ENCODE measurements at regions not wholly inside any gene's neighbourhood (a gene's known extent, or its start where the extent isn't known, plus 50 kb on each side); places are given as distances from the start of the nearest gene placed in this dataset.

DNA sequence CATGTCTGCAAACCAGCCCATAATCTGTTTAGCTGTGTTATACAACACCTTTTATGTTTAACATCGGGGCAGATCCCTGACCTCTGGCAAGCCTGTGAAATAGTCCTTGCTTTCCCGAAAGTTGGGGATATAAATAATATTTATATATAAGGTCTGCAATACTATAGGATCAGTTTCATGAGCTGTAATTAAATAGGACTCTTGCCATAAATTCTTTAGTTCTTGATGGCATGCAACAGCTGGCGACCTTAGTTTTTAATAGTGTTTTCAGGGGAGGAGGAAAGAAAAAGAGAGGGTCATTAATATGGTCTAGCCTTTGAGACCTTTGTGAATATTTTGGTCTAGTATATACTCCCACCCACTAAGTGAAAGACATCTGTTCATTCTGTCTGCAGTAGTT is 166.5 kb downstream of the MTX2 start:
- Histone ChIP-seq H3K36me3 (ENCODE audit: control insufficient read depth in 2 of 3, insufficient read depth in 3 of 3, low read length in 3 of 3) (no peaks in the 10 kb centered on the region), H3K9ac (ENCODE audit: low read length in 3 of 3) (no peak overlapping the region), H3K27me3 (ENCODE audit: control insufficient read depth, insufficient read depth, low read length) (no peaks in the 10 kb centered on the region), H3K4me3 (ENCODE audit: low read length in 3 of 3) (no peak overlapping the region), H3K9me3 (ENCODE audit: control insufficient read depth in 2 of 3, insufficient read depth in 1 of 3, low read length in 3 of 3) (no peaks in the 10 kb centered on the region), H3K27ac (ENCODE audit: low read depth in 2 of 2, low read length in 2 of 2) (no peak overlapping the region), H3K4me1 (ENCODE audit: control insufficient read depth in 2 of 3, insufficient read depth in 2 of 3, low read depth in 1 of 3, low read length in 3 of 3) (no peaks in the 10 kb centered on the region)
- TF ChIP-seq, protein P1, sequence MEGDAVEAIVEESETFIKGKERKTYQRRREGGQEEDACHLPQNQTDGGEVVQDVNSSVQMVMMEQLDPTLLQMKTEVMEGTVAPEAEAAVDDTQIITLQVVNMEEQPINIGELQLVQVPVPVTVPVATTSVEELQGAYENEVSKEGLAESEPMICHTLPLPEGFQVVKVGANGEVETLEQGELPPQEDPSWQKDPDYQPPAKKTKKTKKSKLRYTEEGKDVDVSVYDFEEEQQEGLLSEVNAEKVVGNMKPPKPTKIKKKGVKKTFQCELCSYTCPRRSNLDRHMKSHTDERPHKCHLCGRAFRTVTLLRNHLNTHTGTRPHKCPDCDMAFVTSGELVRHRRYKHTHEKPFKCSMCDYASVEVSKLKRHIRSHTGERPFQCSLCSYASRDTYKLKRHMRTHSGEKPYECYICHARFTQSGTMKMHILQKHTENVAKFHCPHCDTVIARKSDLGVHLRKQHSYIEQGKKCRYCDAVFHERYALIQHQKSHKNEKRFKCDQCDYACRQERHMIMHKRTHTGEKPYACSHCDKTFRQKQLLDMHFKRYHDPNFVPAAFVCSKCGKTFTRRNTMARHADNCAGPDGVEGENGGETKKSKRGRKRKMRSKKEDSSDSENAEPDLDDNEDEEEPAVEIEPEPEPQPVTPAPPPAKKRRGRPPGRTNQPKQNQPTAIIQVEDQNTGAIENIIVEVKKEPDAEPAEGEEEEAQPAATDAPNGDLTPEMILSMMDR (IDR thresholded peaks at IDR 0.05; ENCODE audit: borderline replicate concordance, extremely low read depth, insufficient read depth) = no peak
- intact Hi-C loops (cut with DNase I) = no loop called here
- peak in 3 of 5 donors; percentile 73 to 90 (median 90) for DNase-seq
- no peak for FAIRE-seq

DNA sequence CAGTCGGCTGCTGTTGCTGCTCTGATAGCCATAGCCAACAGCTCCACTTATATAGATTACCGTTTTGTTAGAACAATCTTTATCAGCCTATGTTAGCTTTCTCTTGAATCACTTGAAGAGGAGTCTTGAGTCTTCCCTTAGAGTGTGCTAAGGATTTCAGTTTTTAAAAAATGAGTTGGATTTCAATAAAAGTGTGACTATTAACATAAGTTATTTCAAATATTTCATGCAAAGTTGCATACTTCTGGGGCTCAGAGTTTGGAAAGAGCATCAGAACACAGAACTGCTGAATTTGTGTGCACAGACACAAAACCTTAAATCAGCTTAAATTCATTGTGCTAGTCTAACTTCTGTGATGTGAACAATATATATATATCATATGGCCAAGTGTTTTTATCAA is 174.7 kb downstream of the MTX2 start:
- Histone ChIP-seq H3K9ac (ENCODE audit: low read length in 3 of 3) (no peak overlapping the region), H3K36me3 (ENCODE audit: control insufficient read depth in 2 of 3, insufficient read depth in 3 of 3, low read length in 3 of 3) (no peaks in the 10 kb centered on the region), H3K9me3 (ENCODE audit: control insufficient read depth in 2 of 3, insufficient read depth in 1 of 3, low read length in 3 of 3) (no peaks in the 10 kb centered on the region), H3K4me1 (ENCODE audit: control insufficient read depth in 2 of 3, insufficient read depth in 2 of 3, low read depth in 1 of 3, low read length in 3 of 3) (peaks cover 0 to 3% (median 0%) of the 10 kb centered on the region in 3 donors), H3K27ac (ENCODE audit: low read depth in 2 of 2, low read length in 2 of 2) (no peak overlapping the region), H3K27me3 (ENCODE audit: control insufficient read depth, insufficient read depth, low read length) (no peaks in the 10 kb centered on the region), H3K4me3 (ENCODE audit: low read length in 3 of 3) (no peak overlapping the region)
- no peak for FAIRE-seq
- intact Hi-C loops (cut with DNase I) = no loop called here
- DNase-seq = no peak
- TF ChIP-seq, protein P1 (IDR thresholded peaks at IDR 0.05; ENCODE audit: borderline replicate concordance, extremely low read depth, insufficient read depth) = no peak

DNA sequence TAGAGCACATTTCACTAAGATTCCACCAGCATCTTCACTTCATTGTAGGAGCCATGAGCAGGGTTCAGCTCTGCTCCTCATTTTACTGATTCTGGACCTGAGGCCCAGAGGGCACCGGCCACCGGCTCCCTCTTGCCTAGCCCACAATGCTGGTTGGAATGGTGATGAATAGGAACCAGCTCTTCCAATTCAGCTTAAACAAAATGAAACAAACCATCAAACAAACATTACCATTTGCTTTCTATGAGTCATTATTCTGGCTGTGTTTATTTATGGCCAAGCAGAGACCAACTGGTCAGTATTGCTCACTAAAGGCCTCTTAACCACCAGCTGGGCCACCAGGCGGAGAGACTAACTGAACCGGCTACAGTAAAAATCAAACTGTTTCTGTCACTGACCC is 176.7 kb downstream of the MTX2 start:
- Histone ChIP-seq H3K36me3 (ENCODE audit: control insufficient read depth in 2 of 3, insufficient read depth in 3 of 3, low read length in 3 of 3) (no peaks in the 10 kb centered on the region), H3K9me3 (ENCODE audit: control insufficient read depth in 2 of 3, insufficient read depth in 1 of 3, low read length in 3 of 3) (no peaks in the 10 kb centered on the region), H3K4me3 (ENCODE audit: low read length in 3 of 3) (no peak overlapping the region), H3K9ac (ENCODE audit: low read length in 3 of 3) (no peak overlapping the region), H3K27ac (ENCODE audit: low read depth in 2 of 2, low read length in 2 of 2) (no peak overlapping the region), H3K4me1 (ENCODE audit: control insufficient read depth in 2 of 3, insufficient read depth in 2 of 3, low read depth in 1 of 3, low read length in 3 of 3) (peaks cover 0 to 3% (median 0%) of the 10 kb centered on the region in 3 donors), H3K27me3 (ENCODE audit: control insufficient read depth, insufficient read depth, low read length) (no peaks in the 10 kb centered on the region)
- intact Hi-C loops (cut with DNase I) = no loop called here
- DNase-seq = no peak
- TF ChIP-seq, protein P1 (IDR thresholded peaks at IDR 0.05; ENCODE audit: borderline replicate concordance, extremely low read depth, insufficient read depth) = no peak
- no peak for FAIRE-seq
